Stimulated activated CD8-positive, alpha-beta memory T cell treated with anti-CD3 and anti-CD28 coated beads, Interleukin-15, amount 100 ng/mL, for 48 hours (primary cell): ENCODE measurements at regions not wholly inside any gene's neighbourhood (a gene's known extent, or its start where the extent isn't known, plus 50 kb on each side); places are given as distances from the start of the nearest gene placed in this dataset.
A peak's percentile ranks its signal among the peaks of the same experiment; 100 is the strongest.

Experiments
- DNase-seq, 2 donors: peaks; one replicate each; pipeline ENCODE4 v3.0.0-alpha.2; 2020; ENCODE audit warnings: low read depth in 2 of 2

- DNase-seq, result no peak
Observed at GRCh38 chr14:100638211-100638855, 51.1 kb upstream of the BEGAIN start.

- no peak for DNase-seq
Observed at GRCh38 chr14:100639280-100639679, 52.1 kb upstream of the BEGAIN start.

- peak; percentile 70 to 75 for DNase-seq
Observed at GRCh38 chr14:100640471-100641273, 53.5 kb upstream of the BEGAIN start.

GRCh38 chr14:100641274-100641860, 54.1 kb upstream of the BEGAIN start:
- no peak for DNase-seq

GRCh38 chr14:100643426-100643825, 56.2 kb upstream of the BEGAIN start:
- no peak for DNase-seq

- DNase-seq, result no peak
Observed at GRCh38 chr14:100644383-100644782, 57.2 kb upstream of the BEGAIN start.

- no peak for DNase-seq
Observed at GRCh38 chr14:100644784-100645183, 57.6 kb upstream of the BEGAIN start.

- DNase-seq, result peak; percentile 73 to 79
Observed at GRCh38 chr14:100645196-100645981, 58.2 kb upstream of the BEGAIN start.

GRCh38 chr14:100645982-100646314, 58.7 kb upstream of the BEGAIN start:
- DNase-seq, result no peak

GRCh38 chr14:100648474-100649172, 61.4 kb upstream of the BEGAIN start:
- no peak for DNase-seq

- no peak for DNase-seq
Observed at GRCh38 chr14:100649173-100649519, 61.9 kb upstream of the BEGAIN start.

GRCh38 chr14:100651999-100652508, 64.8 kb upstream of the BEGAIN start:
- DNase-seq, result no peak

GRCh38 chr14:100652744-100653143, 65.5 kb upstream of the BEGAIN start:
- DNase-seq, result no peak

GRCh38 chr14:100653409-100653808, 66.2 kb upstream of the BEGAIN start:
- no peak for DNase-seq

GRCh38 chr14:100654025-100654813, 67.0 kb upstream of the BEGAIN start:
- no peak for DNase-seq

- DNase-seq, result no peak
Observed at GRCh38 chr14:100654814-100655740, 67.9 kb upstream of the BEGAIN start.

- no peak for DNase-seq
Observed at GRCh38 chr14:100655741-100656085, 68.5 kb upstream of the BEGAIN start.

- no peak for DNase-seq
Observed at GRCh38 chr14:100656996-100657395, 69.7 kb upstream of the DLK1 start.

GRCh38 chr14:100657780-100658179, 68.9 kb upstream of the DLK1 start:
- DNase-seq, result no peak
